HFF-Myc (cell line): ENCODE measurements at regions not wholly inside any gene's neighbourhood (a gene's known extent, or its start where the extent isn't known, plus 50 kb on each side); places are given as distances from the start of the nearest gene placed in this dataset.
"Not testable (repeated sequence)": the region's sequence is repeated elsewhere in the genome, so short reads cannot be mapped to it uniquely, and the experiment has no call there.

Source experiments
- DNase-seq: peaks from one replicate; pipeline ENCODE4 v3.0.0-alpha.2; 2011; ENCODE audit warnings: low read depth; ENCODE audit errors: extremely low read depth
- H3K4me3 ChIP-seq: replicated peaks from 2 replicates; pipeline ENCODE4 v1.5.1; 2011; ENCODE audit warnings: low read depth, mild to moderate bottlenecking, control low read depth, low read length
- TF ChIP-seq, protein P1 (sequence below): IDR thresholded peaks from 2 replicates; pipeline ENCODE4 v1.5.1; 2012; ENCODE audit warnings: mild to moderate bottlenecking, low read depth, low read length, control low read depth; ENCODE audit errors: missing control alignments

DNA sequence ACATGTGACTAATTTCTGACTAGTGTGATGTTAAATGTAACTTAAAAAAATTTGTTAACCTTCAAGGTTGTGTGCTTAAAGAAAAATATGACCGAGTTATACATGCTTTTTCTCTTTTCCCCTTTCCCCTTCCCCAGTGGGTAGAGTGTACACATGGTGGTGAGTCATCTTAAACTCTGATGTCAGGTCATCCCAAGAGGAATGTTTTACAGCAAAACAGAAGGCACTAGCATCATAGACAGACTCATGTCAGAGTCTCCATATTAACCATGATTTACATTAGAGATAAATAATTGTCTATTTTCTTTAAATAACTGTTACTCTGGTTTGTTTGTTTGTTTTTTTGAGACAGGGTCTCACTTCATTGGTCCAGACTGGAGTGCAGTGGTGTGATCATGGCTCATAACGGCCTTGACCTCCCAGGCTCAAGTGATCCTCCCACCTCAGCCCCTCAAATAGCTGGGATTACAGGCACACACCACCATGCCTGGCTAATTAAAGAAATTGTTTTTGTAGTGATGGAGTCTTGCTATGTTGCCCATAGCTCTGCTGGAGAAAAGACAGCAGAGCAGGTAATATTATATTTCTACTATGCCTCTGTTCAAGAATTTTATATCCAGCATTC, 160.4 kb upstream of the PCDH9 start:
- DNase-seq = no peak
- no peak overlapping the region for H3K4me3 ChIP-seq
- TF ChIP-seq, protein P1, sequence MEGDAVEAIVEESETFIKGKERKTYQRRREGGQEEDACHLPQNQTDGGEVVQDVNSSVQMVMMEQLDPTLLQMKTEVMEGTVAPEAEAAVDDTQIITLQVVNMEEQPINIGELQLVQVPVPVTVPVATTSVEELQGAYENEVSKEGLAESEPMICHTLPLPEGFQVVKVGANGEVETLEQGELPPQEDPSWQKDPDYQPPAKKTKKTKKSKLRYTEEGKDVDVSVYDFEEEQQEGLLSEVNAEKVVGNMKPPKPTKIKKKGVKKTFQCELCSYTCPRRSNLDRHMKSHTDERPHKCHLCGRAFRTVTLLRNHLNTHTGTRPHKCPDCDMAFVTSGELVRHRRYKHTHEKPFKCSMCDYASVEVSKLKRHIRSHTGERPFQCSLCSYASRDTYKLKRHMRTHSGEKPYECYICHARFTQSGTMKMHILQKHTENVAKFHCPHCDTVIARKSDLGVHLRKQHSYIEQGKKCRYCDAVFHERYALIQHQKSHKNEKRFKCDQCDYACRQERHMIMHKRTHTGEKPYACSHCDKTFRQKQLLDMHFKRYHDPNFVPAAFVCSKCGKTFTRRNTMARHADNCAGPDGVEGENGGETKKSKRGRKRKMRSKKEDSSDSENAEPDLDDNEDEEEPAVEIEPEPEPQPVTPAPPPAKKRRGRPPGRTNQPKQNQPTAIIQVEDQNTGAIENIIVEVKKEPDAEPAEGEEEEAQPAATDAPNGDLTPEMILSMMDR = no peak

DNA sequence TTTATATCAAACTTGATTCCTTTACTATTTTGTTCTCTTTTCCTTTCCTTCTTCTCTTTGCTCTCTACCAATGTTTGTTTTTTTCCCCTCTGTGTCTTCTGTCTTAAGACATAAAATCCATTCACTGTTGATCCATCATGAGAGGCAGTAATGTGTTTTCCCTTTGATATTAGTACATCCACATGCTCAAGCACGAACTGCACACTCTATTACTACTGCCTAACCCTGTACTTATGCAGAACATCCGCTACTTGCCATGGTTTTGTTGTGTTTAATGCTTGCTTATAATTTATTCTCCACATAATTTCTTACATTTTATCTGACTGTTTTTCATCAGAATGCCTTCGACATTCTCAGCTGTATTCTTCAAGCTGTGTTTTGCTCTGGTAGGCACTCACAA, 159.0 kb upstream of the PCDH9 start:
- TF ChIP-seq, protein P1 = no peak
- DNase-seq = no peak
- H3K4me3 ChIP-seq = no peak overlapping the region

DNA sequence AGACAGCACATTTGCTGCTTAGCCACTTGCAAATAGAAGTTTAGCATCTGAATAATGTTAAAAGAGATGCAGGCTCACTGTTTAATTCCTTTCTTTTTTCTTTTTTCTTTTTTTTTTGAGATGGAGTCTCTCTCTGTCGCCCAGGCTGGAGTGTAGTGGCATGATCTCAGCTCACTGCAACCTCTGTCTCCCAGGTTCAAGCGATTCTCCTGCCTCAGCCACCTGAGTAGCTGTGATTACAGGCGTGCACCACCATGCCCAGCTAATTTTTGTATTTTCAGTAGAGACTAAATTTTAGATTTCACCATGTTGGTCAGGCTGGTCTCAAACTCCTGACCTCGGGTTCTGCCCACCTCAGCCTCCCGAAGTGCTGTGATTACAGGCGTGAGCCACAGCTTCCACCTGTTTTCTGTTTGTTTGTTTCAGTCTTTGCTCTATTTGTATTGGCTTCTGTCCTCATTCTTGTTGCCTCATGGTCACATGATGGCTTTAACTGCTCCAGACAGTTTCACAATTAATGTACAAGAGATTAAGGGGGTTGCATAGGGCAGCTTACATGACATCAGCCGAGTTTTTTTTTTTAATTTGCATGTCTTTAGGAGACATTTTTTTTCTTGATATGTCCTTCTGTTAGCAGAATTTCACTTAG, 153.1 kb upstream of the PCDH9 start:
- not testable (repeated sequence) for H3K4me3 ChIP-seq, DNase-seq

DNA sequence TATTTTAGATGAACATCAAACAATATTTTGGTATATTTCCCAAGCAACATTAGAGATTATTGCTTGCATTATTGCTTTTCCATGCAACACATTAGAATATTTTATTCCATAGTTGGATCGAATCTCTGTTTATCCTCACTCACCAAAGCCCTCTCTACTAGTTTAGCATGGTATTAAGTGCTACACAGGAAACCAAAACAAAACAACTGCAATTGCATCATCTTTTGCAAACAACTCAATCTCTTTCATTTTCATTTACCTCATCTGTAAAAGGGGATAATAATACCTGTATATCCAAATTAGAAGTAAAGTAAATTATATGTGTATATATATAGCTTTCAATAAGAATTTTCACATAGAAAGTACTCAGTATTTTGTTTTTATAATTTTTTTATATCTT, 147.8 kb upstream of the PCDH9 start:
- no peak overlapping the region for H3K4me3 ChIP-seq
- TF ChIP-seq, protein P1 = no peak

DNA sequence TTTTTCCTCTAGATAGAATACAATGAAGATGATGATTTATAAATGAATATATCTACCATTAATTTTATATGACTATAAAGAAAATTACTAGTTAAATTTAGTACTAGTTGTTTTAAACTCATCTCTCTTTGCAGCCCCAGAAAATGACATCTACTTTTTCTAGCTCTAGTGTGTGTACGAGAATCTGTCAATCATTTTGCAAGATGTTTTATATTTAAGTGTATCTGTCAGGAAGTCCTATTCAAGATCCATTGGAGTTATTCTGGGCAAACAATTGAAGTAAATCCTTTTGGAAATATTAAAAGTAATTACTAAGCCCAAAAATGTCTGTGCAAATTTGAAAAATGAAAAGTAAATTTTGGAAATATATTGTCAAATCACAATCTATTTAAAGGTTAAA, 144.3 kb upstream of the PCDH9 start:
- no peak for DNase-seq
- H3K4me3 ChIP-seq = no peak overlapping the region
- TF ChIP-seq, protein P1 = no peak

More for the DNA sequence above, 147.8 kb upstream of the PCDH9 start:
- no peak for DNase-seq

DNA sequence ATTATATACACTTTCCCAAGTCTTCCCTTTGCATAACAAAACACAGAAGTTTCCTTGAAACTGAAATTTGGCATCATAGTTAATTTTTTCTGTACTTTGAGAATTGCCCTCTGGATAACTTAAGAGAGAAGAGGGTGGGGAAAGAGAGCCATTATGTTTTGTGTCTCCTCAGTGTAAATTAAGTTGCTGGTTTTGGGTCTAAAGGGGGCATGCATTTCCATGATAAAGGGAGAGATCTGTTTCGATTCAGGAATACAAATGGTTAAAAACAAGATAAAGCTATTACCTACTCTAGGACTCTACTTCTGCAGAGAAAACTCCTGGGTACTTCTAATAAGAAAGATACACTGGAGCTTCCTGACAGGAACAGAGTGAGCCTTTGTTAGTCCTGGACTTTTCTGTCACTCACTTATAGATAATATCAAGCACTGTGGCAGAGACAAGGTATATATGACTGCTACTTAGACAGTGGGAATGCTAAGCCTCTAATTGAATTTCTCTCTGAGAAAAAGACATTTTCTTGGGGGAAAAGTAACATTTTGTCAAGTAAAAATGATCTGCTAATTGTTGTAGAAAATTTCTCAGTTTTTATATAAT, 142.8 kb upstream of the PCDH9 start:
- TF ChIP-seq, protein P1 = no peak
- no peak overlapping the region for H3K4me3 ChIP-seq
- DNase-seq = no peak

DNA sequence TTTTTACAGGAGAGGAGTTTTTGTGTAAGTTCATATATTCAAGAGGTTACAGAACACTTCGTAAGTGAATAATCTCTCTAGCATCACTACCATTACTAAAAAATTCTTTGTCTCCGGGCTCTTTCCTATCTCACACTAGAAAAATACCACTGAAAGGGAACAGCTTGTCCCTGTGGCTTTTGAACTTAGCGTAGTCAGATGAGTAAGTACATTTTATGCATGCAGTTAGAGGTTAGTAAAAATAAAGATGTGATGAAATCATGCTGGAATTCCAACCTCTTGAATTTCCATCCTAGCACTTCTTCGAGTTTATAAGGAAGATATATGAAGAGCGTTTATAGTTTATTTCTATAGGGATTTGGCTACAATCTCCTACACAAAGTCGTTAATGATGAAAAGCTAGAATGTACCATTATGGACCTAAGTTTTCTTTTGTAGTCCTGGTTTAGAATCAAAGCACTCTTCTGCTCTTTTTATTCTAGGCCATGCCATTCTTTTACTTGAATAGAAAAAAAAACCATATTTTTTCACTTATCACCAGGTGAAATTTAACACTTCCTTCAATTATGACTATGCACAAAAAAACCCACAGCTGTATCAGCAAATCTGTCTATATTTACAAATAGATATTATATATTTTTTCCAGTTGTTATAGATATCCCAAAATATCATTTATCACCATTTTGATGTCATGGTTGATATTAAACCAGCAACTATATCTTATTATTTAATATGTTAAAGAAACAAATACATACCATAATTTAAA, 139.9 kb upstream of the PCDH9 start:
- DNase-seq = no peak
- TF ChIP-seq, protein P1 = no peak

More for the DNA sequence above, 139.9 kb upstream of the PCDH9 start:
- H3K4me3 ChIP-seq = no peak overlapping the region
